NCI-H2107 treated with DMSO at 0.1 percent for 48 hours (cell line): ENCODE measurements at regions not wholly inside any gene's neighbourhood (a gene's known extent, or its start where the extent isn't known, plus 50 kb on each side); places are given as distances from the start of the nearest gene placed in this dataset.

Experiments
- DNase-seq: peaks from one replicate; lab custom pipeline; 2025; ENCODE audit not compliant: unreplicated experiment; lab: John Stamatoyannopoulos, UW

DNA sequence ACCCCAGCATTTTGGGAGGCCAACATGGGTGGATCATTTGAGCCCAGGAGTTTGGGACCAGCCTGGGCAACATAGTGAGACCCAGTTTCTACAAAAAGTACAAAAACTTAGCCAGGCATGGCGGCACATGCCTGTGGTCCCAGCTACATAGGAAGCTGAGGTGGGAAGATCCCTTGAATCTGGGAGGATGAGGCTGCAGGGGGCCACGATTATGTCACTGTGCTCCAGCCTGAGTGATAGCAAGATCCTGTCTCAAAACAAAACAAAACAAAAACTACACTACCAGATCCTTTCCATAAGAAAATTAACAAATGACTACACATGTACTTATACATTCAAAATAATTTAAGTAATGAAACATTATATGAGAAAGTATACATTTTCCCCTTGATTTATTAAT lies 116.4 kb upstream of the KLF6 start:
- DNase-seq = no peak

DNA sequence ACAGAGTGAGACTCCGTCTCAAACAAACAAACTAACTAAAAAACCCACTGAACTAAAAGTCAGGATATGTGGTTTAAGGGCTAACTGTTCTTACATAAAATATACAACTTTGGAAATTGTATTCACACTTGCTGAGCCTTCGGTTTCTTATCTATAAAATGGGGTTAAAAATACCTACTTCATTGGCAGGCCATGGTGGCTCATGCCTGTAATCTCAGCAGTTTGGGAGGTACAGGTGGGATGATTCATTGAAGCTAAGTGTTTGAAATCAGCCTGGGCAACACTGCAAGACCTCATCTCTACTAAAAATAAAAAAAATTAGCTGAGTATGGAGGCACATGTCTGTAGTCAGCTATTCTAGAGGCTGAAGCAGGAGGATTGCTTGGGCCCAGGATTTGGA lies 115.4 kb upstream of the KLF6 start:
- DNase-seq = no peak

DNA sequence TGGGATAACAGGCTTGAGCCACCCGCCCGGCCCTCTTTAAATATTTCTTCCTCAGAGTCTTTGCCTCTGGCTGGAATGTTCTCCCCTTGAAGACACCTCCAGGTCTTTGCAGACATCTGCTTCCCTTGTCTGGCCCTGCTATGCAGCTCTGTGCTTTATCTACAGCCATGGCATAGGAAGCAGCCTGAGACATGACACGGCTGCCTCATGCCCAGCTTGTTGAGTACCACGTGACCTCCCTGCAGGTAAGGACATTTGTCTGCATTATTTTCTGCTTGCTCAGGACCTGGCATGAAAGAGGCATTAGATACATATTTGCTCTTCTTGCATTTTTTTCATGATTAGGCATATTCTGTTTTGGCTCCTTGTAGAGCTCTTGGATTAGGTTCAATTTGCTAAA lies 113.8 kb upstream of the KLF6 start:
- DNase-seq = no peak

DNA sequence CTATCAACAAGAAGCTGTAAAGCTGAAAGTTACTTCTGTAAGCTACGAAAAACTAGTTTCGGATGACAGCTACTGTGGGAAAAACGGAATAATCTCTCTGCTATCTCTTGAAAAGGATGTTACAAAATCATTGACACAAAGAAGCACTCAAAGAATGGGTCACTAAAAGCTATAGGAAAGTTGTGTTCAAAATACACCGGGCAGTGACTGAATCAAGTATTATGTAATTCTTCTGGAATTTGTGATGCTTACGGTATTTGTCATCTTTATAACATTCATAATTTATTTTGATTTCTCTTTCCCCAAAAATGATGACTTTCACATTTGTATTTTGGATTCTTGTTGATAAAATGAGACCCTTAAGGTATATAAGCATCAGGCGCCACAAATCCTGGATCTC lies 112.1 kb upstream of the KLF6 start:
- DNase-seq = no peak

DNA sequence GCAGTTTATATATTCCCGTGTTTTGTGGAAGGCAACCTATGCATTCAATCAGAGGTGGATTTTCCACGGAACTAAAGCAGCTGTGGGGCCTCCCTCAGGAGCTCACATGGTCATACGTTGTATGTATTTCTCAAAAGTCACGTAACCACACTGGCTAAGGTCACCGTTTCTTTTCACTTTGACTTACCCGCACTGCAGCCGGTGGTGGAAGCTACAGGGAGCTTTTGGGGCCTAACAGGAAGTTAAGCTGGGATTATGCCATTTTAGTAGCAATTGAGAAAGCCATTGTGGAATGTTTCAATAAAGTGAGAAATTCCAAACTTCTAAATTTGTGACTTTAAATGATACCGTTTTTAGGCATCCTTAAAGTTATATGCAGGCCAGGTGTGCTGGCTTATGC lies 111.2 kb upstream of the KLF6 start:
- DNase-seq = no peak

DNA sequence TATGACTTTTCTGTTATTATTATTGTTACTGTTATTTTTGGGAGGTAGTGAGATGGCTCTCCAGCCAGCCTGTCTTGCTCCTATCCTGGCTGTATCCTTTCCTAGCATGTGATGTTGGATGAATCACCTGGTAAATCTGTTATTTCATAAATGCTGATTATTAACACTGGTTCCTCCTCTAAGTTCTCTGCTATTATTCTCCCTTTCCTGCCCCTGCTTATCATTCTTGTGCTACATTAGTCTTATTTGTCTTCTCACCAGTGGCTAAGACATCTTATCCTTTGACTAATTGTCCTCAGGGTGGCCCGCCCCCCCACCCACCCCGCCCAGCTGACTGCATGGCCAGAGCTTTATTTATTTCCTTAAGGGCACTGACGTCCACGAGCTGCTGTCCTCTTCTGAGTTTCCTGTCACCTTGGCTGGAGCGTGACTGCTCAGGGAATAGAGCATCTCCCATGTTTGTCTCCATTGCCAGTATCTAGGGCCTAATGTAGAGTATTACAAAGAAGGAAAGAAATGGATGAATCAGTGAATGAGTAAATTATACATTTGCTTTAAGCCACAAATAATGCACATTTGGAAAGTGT lies 110.1 kb upstream of the KLF6 start:
- no peak for DNase-seq

DNA sequence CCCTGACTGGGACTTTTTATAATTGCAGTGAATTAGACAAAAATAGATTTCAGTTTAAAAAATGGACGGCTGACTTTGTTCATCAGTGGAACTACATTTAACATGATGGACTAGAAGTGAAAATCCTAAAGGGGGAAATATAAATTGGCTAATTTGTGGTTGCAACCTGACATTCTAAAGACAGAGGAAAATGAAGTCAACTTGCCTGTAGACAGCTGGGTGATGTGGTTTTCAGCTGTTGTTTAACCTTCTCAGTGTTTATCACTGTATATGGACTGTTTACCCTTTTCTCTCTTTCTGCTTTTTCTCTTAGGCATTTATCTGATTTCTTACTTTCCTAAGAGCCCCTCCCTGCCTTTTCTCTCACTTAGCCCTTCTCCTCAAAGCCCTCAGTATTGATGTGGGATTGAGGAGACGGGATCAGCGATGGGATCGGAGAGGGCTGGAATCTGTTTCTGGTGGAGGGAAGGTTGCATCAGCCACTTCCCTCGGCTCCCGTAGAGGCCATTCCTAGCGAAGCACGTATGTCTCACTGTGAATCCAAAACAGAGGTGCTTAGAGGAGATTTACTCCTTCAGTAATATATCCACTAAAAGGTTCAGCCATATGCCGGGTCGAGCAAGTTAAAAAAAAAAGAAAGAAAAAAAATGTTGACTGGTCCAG lies 109.0 kb upstream of the KLF6 start:
- DNase-seq = peak; percentile 41

DNA sequence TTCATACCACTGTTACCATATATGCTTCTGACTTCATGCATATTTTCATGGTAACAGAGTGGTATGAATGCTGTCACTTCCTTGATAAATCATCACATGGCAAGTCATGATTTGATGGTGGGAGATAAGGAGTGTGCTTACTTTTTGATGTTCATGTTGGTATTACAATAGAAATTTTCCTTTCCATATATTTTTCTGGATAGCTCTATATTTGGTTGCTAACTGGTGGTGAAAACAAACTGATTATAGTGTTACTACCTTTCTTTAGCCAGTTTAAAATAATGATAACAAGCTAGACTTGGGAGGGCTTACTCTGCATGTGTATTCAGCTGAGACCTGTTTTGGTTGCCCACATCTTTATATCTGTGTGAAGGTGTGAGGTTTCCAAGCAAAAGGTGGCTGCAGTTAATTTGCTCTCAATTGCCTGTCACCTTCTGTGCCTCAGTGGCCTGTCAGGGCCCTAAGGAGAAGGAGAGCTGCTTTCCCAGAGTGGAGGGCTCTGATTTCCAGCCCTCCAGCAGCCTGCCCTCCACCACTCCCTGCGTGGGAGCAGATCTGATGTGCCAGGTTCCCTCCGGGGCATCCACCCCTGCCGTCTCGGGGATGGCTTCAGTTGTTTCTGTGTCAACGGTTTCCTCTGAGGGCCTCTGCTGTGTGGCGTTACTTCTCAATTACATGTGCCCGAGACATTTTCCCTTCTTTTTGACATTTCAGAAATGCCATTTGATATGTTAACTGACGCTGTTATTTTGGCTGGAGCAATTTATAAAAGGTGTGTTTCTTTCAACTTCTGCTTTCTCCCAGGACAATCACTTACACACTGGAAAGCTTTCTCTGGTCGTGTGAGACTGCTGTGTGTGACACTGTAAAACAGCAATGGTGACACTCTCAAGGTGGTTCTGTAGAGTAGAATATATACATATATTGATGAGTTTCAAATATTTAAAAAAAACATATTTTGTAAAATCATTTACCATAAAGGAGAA lies 107.7 kb upstream of the KLF6 start:
- DNase-seq = no peak

DNA sequence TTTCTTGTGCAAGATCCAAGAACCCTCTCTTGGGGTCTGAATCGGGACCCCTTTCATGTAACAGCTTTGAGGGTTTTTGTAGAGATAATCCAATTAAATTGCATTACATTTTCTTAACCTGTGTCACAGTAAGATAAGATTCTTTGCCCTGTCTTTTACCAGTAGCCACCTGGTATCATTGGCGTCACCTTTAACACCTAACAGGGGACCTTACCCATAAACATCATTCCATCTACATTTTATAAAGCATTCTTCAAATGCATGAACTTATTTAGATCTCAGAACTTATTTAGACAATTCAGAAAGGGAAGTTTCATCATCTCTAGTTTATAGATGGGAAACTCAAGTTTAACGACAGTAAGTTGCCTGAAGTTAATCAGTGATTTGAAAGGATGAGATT lies 106.4 kb upstream of the KLF6 start:
- DNase-seq = no peak

DNA sequence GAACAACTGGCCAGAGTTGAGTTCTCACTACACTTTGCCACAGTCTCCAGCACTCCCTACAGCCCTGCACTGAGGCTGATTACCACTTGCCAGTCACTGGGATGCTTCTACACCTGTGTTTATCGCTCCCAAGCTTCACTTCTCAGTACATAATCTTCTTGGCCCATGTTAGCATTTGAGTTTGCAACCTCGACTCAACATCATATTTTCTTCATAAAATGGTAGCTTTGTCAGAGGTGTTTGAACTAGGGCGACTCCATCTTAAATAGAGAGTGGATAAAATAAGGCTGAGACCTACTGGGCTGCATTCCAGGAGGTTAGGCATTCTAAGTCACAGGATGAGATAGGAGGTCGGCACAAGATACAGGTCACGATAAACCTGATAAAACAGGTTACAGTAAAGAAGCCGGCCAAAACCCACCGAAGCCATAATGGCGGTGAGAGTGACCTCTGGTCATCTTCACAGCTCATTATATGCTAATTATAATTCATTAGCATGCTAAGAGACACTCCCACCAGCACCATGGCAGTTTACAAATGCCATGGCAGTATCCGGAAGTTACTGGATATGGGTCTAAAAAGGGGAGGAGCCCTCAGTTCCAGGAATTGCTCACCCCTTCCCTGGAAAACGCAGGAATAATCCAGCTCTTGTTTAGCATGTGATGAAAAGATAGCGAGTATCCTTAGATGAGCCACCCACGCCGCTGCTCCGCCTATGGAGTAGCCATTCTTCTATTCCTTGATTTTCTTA lies 105.8 kb upstream of the KLF6 start:
- no peak for DNase-seq

DNA sequence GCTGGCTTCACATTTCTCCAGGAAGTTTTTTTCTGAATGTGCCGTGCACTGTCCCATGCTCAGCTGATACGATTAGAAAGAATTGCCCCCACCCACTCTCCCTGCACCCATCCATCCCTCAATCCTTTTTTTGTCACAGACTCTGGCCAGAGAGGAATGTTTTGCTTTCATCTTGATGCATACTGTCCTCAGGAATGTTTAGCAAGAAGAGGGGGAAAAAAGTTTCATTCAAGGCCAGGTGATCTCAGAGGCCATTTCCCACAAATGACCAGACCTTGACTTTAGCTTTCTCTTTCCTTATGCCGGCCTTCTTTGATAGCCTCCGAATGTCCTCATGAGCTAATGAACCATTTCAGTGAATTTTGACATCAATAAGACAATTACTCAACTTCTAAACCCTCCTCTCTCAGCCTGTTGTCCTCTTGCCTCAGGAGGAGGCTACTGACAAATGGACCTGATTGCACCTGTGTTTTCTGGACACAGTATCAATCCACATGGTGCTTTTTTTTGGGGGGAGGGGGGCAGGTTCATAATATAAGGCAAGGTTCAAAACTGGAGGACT lies 105.0 kb upstream of the KLF6 start:
- no peak for DNase-seq

DNA sequence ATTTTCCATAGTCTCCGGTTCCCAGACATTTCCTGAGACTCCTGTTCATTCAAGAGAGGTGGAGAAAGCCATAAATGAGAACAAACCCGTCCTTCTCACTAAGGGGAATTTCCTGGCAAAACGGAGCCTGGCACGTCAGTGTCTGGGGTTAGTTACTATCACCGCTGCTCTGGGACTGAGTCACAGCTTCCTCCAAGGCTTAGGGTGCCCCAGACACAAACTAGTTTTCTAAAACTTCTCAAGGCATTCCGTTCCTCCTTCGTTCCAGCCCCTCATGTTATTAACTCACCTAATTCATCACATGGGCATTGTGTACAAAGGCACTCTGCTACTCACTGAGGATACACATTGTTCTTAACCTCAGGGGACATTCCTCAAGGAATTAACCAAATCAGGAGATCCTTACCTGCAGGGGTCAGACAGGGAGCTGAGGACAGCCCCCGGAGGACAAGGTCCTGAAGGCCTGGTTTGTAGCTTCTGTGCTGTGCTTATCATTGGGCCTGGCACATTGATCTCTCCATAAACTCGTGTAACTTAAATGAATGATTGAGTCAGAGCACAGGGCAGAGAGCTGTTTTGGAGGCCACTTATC lies 103.0 kb upstream of the KLF6 start:
- no peak for DNase-seq

DNA sequence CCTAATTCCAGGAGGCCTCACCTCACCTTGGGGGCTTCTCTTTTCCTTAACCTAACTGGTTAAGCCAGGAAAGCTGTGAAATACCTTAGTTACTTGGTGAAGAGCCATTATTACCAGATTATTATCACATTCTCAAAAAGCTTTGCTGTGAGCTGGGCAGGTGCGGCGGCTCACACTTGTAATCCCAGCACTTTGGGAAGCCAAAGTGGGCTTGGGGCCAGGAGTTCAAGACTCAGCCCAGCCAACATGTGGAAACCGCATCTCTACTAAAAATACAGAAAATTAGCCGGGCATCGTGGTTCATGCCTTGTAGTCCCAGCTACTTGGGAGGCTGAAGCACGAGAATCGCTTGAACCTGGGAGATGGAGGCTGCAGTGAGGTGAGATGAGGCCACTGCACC lies 102.4 kb upstream of the KLF6 start:
- no peak for DNase-seq

DNA sequence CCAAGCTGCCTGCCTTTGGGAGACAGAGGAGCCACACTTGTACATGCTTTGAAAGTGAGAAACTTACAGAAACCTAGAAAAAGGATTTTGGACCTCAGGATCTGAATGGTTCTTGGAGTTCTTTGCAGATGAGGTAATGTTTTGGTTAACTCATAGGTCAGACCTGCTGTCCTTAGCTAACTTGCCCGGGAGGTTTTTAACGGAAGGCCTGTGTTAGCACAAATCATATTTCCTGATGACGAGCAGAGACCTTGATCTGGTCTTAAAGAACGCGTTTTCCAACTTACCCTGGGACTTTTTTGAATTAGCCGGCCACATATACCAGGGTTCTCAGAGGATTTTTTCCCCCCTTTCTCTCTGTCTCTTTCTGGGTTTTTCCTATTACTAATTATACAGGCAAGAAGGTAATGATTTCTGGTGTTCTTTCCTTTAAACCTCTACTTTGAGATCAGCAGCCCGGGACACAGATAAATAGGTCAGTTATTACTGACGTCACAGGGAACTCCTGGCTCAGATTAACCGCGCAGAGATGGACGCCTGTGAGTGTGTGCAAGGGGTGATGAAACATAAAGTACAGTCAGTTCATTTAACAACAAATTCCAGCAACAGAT lies 101.7 kb upstream of the KLF6 start:
- DNase-seq = no peak

DNA sequence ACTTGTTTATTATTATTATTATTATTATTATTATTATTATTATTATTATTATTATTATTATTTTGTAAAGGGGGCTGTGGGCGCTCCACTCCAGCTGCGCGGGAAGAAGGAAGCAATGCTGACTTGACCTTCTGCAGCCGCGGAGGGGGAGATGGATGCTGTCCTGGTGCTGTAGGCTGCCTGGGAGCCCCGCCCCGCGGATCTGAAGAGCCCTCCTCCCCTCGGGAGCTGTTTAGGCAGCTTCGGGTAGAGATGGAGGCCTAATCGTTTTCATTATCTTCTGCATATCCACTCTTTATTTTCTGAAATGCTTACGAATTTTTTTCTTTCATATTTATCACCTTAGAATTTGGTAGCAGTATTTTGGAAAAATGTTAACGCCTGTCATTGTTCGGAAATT lies 101.2 kb upstream of the KLF6 start:
- no peak for DNase-seq

DNA sequence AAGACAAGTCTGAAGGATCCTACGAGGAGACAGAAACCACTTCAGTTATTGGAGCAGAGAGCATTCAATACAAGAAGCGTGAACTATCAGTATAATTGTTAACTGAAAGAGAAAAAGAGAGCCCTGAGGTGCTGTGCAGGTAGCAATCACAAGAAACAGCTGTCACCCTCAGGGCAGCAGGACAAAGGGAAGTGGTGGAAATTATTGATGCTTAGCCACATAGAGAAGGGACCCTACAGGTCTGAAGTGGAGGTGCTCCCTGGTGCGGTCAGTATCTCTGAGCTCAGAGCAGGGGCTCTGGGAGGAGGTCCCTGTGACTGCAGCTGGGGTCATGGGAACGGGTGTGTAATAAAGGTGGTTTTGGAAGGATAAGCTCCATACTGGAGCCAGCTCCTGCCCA lies 97.8 kb upstream of the KLF6 start:
- DNase-seq = no peak

DNA sequence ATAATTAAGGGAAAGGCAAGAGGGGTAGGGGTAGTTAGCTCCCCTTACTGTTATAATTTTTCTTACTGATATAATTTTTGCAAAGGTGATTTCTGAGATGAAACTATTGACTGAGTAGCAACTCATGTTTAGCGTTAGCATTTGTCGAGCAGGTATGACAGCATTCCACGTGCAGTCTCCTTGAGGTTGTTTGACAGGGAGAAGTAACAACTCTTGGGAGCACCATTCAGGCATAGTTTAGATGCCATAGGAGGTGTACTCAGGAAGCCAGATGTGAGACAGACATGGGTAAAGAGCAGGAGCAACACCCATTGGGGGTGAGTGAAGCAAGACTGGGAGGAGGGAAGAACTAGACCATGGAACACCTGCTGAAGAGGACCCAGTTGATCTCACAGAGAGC lies 96.6 kb upstream of the KLF6 start:
- no peak for DNase-seq

DNA sequence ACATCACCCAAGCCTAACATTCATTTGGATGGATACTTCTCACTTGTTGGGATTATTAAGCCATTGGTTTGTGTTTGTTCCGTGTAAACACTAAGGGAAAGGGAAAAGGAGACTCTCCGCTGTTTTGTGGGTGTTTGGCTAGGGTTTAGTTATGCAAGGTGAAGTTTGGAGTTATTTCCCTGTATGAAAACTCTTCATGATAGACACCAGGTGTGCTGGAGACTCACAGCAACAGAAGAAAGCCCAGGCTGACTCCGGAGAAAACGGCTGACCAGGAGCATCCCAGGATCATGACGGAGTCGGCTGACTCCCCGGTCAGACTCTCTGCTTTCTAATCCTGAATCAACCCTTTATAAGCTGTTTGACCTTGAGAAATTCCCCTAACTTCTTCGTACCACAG lies 94.1 kb upstream of the KLF6 start:
- DNase-seq = no peak

DNA sequence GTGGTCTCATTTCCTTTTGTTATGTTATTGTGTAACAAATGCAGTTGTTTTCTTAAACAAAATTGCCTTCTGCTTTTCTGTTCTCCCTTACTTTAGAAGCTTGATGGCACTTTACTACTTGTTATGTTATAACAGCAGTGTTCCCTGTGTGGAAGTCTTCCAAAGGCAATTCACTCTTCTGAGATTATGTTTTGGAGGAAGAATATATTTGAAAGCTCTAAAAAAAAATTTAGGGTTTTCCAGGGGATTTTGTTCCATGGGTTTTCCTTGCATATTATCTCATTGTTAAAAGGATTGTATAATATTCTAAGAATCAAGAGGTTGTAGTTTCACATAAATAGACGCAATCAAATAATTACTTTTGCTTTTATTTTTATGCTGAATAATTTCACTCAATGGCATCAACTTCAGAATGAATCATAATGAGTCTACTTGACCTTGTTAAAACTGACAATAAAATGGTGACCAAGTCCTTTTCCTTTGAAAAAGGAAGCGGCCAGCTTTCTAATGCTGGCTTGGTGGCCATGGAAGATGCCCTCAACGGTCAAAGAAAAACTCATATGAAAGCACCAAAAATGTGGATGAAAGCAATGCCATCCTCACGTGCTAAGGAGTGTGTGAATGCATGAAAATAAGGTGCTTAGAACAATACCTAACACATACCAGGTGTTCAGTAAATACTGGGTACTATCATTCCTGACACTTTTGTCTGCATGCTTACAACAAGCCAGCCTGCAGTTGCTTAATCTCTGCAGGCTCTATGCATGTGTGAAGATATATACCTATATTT lies 92.4 kb upstream of the KLF6 start:
- no peak for DNase-seq
